Ovary (tissue), 7 donors: ENCODE measurements at regions not wholly inside any gene's neighbourhood (a gene's known extent, or its start where the extent isn't known, plus 50 kb on each side); places are given as distances from the start of the nearest gene placed in this dataset.

ENCODE experiments used
- DNase-seq, 5 donors: peaks; one replicate each; pipeline ENCODE4 v3.0.0-alpha.2; 2019 to 2020
- H3K27ac ChIP-seq, 2 donors: fragments of 200-600 bp; one replicate each; pipeline versions ENCODE4 v1.5.1 to v1.8.0; 2019 to 2022
- H3K27me3 ChIP-seq: fragments of 200-600 bp; one replicate; pipeline ENCODE4 v1.8.0; 2022
- H3K36me3 ChIP-seq: fragments of 200-600 bp; sonication (generic); one replicate; pipeline ENCODE4 v1.5.1; 2019
- H3K4me1 ChIP-seq: one replicate; pipeline ENCODE4 v1.8.1; 2013; ENCODE audit warnings: mild to moderate bottlenecking, moderate library complexity; ENCODE audit not compliant: insufficient read depth
- H3K4me3 ChIP-seq: fragments of 200-600 bp; sonication (generic); one replicate; pipeline ENCODE4 v1.5.1; 2017
- H3K9me3 ChIP-seq, 2 donors: fragments of 200-600 bp in 1 of 2; sonication (generic) in 1 of 2; one replicate each; pipeline versions ENCODE4 v1.5.1 to v1.8.1; 2013 to 2019; ENCODE audit warnings: mild to moderate bottlenecking in 1 of 2, moderate library complexity in 1 of 2
- CTCF ChIP-seq, 3 donors: fragments of 450-650 bp in 2 of 3; fragments of 200-600 bp in 1 of 3; IDR thresholded peaks; one replicate each; pipeline versions ENCODE4 v1.5.1 to v1.8.0; 2016 to 2022; ENCODE audit warnings: antibody characterized with exemption in 3 of 3, mild to moderate bottlenecking in 1 of 3
- EP300 ChIP-seq: sonication (generic); formaldehyde crosslinking; IDR thresholded peaks from one replicate; pipeline ENCODE4 v1.6.1; 2017; ENCODE audit warnings: antibody characterized with exemption
- POLR2A ChIP-seq: fragments of 450-650 bp; IDR thresholded peaks from one replicate; pipeline ENCODE4 v1.6.1; 2017; ENCODE audit warnings: antibody characterized with exemption, mild to moderate bottlenecking, moderate library complexity
- WGBS, 3 donors: extraction: QIAGEN DNeasy Blood & Tissue Kit in 1 of 3; methylation state at CpG; one replicate each; pipeline versions ENCODE4 v1.1.5 to v1.1.7; 2013 to 2017; 5-methylcytosine and 5-hydroxymethylcytosine counted together
- intact Hi-C, 4 donors: fragments of 100-400 bp; cut with DNase I; formaldehyde crosslinking; loops; one replicate each; pipeline versions ENCODE4 v1.11.0 to v1.15.1; 2022 to 2023
- donor health status: DM: no; HTN: no; CAD: no; lungs with moderate emphysema.
- donor health status: DM: no; HTN: no; CAD: no.
- donor health status: Bipolar disorder and iron deficiency.
- donor health status: DM: no; HTN: no; CAD: no.
- donor health status: DM: yes; HTN: yes; CAD: no.

GRCh38 chr5:135186662-135187522 lies 152.9 kb upstream of the PITX1 start:
- 78 to 87% (median 82%) methylated on average over 8 of the region's 8 CpGs for WGBS, 3 donors
- Histone ChIP-seq H3K4me3 (no peak overlapping the region), H3K27me3 (no peaks in the 10 kb centered on the region), H3K36me3 (no peaks in the 10 kb centered on the region), H3K27ac (no peak overlapping the region), H3K4me1 (no peaks in the 10 kb centered on the region), H3K9me3 (no peaks in the 10 kb centered on the region)
- no peak for TF ChIP-seq POLR2A
- intact Hi-C loops: no loop called here
- no peak for DNase-seq

GRCh38 chr5:135185481-135186065 lies 151.5 kb upstream of the PITX1 start:
- intact Hi-C loops: no loop called here
- 86 to 87% (median 87%) methylated on average over 6 of the region's 6 CpGs for WGBS, 3 donors
- H3K36me3 ChIP-seq: no peaks in the 10 kb centered on the region
- no peaks in the 10 kb centered on the region for H3K4me1 ChIP-seq
- no peak overlapping the region for H3K4me3 ChIP-seq
- no peak for DNase-seq
- no peaks in the 10 kb centered on the region for H3K27me3 ChIP-seq
- TF ChIP-seq CTCF (IDR thresholded peaks at IDR 0.05): no peak
- no peak for TF ChIP-seq EP300
- no peak for TF ChIP-seq POLR2A
- H3K27ac ChIP-seq: no peak overlapping the region
- no peaks in the 10 kb centered on the region for H3K9me3 ChIP-seq

GRCh38 chr5:135184646-135185045 lies 150.6 kb upstream of the PITX1 start:
- Histone ChIP-seq H3K27ac (no peak overlapping the region), H3K36me3 (no peaks in the 10 kb centered on the region), H3K9me3 (no peaks in the 10 kb centered on the region), H3K4me3 (no peak overlapping the region), H3K4me1 (no peaks in the 10 kb centered on the region), H3K27me3 (no peaks in the 10 kb centered on the region)
- intact Hi-C loops: no loop called here
- WGBS, 3 donors: 95 to 96% (median 95%) methylated on average over 7 of the region's 7 CpGs
- TF ChIP-seq EP300: no peak
- DNase-seq: no peak

- H3K4me3 ChIP-seq: no peak overlapping the region
- intact Hi-C loops: no loop called here
- no peaks in the 10 kb centered on the region for H3K36me3 ChIP-seq
- no peaks in the 10 kb centered on the region for H3K9me3 ChIP-seq
- 79 to 84% (median 84%) methylated on average over 4 of the region's 4 CpGs for WGBS, 3 donors
- no peaks in the 10 kb centered on the region for H3K27me3 ChIP-seq
- H3K27ac ChIP-seq: no peak overlapping the region
- DNase-seq: no peak
- no peak for TF ChIP-seq POLR2A
- no peak for TF ChIP-seq CTCF (IDR thresholded peaks at IDR 0.05)
- no peak for TF ChIP-seq EP300
- no peaks in the 10 kb centered on the region for H3K4me1 ChIP-seq
Measured at GRCh38 chr5:135183464-135183863, 149.4 kb upstream of the PITX1 start.

GRCh38 chr5:135182675-135183074 lies 148.6 kb upstream of the PITX1 start:
- H3K4me1 ChIP-seq: no peaks in the 10 kb centered on the region
- H3K27ac ChIP-seq: no peak overlapping the region
- no peaks in the 10 kb centered on the region for H3K9me3 ChIP-seq
- intact Hi-C loops: no loop called here
- DNase-seq: no peak
- H3K27me3 ChIP-seq: no peaks in the 10 kb centered on the region
- TF ChIP-seq POLR2A (no peak), EP300 (no peak), CTCF (IDR thresholded peaks at IDR 0.05) (no peak)
- no peak overlapping the region for H3K4me3 ChIP-seq
- 92 to 93% (median 92%) methylated on average over 5 of the region's 5 CpGs for WGBS, 3 donors
- no peaks in the 10 kb centered on the region for H3K36me3 ChIP-seq
